GM18505 (cell line): ENCODE measurements at regions not wholly inside any gene's neighbourhood (a gene's known extent, or its start where the extent isn't known, plus 50 kb on each side); places are given as distances from the start of the nearest gene placed in this dataset.

Source experiments
- ATAC-seq: cut with Tn5 transposase; IDR thresholded peaks from one replicate; pipeline ENCODE4 v1.9.1; 2021; ENCODE audit not compliant: unreplicated experiment
- POLR2A ChIP-seq: IDR thresholded peaks from 4 replicates; pipeline ENCODE4 v1.6.1; 2011; ENCODE audit warnings: borderline replicate concordance; ENCODE audit not compliant: insufficient read depth, insufficient read length; ENCODE audit errors: extremely low read depth

DNA sequence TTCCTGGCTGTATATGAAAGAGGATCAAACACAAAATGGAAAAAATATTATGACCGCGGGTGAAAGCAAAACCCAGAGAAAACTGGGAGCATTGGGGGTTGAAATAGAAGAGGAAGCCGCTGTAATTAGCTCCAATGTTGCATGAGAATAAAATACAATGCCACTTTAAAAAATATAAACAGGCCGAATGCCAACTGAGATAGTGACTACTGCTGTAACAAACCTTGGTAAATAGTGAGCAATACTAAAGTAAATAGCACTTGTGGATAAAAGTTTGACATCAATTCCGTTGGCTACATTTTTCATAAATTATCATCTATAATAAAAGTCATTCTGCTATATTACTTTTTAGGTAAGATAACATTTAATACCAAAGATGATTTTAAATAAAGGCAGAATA, 395.8 kb upstream of the MIR17HG start:
- no peak for ATAC-seq
- TF ChIP-seq POLR2A: no peak

DNA sequence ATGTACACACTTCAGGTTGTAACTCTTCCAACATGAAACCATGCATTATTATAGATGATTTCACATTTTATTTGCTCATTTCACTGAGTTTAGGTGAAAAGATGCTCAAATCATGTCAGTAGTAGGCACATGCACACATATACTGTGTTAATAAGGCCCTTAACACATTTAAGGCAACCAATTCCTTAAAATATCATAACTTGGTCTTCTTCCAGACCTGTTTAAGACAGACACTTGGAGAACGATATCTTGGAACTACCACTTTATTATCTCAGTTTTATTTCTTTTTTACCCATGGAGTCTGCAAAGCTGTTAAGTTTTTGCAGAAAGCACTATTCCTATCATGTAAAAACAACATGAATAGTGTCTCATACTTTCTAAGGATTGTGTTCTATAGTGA, 395.2 kb upstream of the MIR17HG start:
- ATAC-seq: no peak
- no peak for TF ChIP-seq POLR2A

DNA sequence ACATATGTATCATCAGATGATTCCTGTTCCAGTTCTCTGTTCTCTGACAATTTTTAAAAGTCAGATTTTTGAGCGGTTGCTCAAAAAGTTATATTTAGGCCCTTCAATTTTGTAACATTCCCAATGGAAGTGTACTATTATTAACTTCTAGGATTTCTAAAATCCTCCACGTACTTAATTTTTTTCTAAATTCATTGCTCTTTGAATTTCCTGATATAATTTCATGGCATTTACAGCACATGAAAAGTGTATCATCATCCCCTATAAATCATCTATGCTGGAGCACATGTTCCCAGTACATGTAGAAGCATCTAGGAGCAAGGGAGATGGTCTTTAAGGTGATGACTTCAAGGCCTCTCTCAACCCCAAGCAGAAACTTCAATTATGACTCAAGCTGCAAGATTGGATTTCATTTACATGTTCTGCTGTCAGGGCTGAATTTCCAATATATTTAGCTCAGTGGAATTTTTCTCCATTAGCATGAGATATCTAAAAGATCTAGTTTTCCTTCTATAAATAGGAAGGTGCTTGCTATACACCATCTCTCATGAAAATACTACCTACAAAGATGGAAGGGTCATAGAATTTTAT, 392.8 kb upstream of the MIR17HG start:
- TF ChIP-seq POLR2A: no peak
- no peak for ATAC-seq

DNA sequence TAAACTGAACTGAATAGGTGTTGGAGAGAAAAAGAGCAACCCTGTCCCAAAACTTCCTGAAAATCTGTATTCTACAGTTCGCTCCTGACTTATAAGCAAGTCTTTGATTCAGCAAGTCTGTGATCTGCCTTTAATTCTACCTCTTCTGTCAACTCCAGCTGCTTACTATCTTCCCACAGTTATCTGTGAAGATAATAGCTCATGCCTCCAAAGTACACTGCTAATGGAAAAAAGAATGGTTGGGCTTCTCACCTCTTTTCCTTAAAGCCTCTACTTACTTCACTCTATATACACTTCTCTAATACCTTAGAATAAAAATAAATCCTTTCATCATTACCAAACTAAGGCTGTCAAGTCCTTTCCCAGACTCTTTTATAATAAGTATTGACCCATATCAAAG, 391.5 kb upstream of the MIR17HG start:
- no peak for TF ChIP-seq POLR2A
- no peak for ATAC-seq

DNA sequence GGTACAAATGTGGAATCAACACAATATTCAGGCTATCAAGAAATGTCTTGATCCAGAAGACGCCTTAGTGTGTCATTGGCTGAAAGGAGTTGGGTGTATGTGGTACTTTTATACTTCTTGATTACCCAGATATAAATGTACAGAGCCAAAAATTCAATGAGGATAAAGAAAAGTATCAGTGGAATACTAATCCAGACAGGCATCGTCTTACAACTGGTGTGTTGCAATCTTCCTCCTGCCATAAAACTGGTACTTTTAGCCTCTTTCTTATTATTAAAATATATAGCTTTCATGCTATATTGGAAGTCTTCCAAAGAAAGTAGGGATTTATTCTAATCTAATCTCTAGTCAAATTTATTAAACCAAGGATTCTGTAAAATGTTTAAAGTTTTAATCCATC, 388.6 kb upstream of the MIR17HG start:
- no peak for ATAC-seq
- TF ChIP-seq POLR2A: no peak

DNA sequence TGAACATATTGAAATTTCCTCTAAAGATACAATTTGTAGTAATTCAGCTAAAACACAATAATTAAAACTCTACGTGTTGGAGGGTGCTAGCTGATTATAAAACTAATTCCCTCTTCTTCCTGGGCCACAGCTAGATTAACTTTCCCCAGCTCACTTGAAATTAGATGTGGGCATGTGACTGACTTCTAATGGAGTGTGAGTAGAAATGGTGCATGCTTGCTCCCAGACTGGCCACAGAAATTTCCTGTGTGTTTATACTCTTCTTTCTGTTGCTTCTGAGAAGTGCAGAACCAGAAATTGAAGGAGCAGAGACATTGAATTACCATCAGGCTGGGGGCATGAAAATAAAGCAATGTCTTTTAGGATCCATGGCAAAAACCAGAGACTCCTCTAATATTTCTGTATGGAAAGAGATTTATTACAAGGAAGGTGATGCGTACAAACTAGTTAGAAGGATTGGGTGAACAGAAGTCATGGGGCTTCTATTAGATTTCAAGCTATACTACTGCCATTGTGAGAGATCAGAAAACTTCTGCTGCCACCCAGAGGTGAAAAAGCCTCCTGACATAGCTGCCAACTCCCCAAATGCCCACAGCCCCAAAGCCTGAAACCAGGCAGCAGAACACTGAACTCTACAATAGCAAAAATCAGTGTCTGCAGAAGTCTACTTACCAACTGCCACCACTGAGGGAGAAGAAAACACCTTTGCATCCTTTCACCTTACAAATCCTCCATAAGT, 379.2 kb upstream of the MIR17HG start:
- no peak for TF ChIP-seq POLR2A
- peak; percentile 55 for ATAC-seq

DNA sequence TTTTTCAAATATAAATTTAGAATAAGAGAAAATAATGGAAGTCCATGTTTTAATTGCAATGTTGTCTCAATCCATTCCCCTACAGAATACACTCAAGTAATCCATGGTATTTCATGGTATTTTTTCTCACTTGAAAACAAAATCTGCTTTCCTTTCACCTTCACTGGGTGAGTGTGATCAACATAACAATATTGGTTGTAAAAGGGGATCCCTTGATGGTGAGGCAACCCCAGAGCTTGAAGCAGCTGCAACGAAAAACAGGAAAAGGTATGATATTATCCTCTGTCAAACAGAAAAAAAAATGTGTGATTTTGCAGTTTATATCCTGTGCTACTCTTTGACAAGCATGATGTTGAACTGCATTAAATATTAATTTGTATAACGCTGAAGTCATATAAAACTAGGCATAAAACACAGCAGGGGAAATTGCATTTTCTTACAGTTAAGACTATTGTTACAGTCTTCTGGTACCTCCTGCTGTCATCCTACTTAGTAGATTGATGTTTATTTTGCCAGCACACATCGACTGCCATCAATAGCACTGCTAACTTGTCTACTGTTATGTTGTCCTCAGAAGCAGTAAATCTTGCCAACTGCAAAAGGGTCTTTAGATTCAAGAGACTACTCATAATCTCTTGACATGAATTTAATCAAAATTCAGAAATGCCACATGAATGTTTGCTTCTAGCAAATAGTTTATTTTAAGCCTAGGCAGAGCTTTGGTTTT, 373.1 kb upstream of the MIR17HG start:
- no peak for TF ChIP-seq POLR2A

DNA sequence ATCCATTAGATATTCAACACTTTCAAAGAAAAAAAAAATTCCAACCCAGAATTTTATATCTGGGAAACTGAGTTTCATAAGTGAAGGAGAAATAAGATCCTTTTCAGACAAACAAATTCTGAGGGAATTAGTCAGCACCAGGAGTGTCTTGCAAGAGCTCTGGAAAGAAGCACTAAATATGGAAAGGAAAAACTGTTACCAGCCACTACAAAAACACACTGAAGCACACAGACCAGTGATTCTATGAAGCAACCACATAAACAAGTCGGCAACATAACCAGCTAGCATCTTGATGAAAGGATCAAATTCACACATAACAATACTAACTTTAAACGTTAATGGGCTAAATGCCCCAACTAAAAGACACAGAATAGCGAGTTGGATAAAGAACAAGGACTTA, 368.4 kb upstream of the MIR17HG start:
- ATAC-seq: no peak
- no peak for TF ChIP-seq POLR2A

More for the DNA sequence above, 373.1 kb upstream of the MIR17HG start:
- ATAC-seq: no peak

DNA sequence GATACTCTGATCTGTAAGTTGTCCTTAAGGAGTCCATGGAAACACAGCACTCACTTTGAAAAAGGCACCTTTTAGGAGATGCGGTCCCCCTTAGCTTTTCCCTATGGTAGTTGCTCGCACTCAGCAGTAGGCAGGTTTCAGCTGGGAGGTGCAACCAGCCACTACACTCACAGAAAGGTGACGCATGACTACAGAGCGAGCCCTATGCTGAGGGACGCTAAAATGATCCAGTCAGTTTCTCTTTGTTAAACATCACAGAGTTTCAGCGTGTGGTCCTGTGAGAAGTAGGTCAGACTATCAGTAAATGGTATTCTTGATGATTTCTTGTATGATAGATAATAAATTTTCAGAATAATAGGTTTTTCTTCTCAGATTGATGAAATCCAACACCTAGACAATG, 362.7 kb upstream of the MIR17HG start:
- no peak for TF ChIP-seq POLR2A
- ATAC-seq: no peak

DNA sequence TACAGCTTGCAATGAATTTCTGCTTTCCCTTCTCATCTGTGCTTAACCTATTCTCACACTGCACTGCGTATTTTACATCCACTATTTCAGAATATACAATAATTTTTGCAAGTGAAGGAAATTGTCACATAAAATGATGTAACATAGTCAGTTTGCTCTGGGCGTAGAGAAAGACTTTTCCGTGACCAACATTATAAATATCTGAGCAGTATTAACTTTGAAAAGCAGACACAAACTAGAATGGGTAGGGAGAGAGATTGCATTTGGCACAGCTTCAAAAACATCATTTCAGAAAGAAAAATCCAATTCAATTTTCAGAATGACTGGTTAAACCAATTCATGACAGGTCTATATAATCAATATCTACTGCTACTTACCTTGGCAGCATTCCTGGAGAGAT, 352.5 kb upstream of the MIR17HG start:
- no peak for ATAC-seq
- TF ChIP-seq POLR2A: no peak

DNA sequence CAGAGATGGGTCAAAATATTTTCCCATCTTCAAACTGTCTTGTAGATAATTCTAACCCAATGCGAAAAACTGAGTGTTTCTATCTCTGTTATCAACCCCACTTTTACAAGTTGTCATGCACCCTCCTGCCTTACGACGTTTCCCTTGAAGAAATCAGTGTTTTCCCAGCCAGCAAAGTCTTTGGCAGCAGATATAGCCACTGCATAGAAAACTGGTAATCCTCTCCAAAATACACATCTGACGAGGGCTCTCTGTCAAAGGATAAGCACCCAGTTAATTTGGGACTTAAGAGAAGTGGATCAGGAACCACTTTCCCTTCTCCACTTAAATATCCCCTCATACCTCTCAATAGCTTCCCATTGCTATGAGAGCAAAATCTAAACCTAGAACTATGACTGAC, 351.9 kb upstream of the MIR17HG start:
- no peak for ATAC-seq
- TF ChIP-seq POLR2A: no peak

DNA sequence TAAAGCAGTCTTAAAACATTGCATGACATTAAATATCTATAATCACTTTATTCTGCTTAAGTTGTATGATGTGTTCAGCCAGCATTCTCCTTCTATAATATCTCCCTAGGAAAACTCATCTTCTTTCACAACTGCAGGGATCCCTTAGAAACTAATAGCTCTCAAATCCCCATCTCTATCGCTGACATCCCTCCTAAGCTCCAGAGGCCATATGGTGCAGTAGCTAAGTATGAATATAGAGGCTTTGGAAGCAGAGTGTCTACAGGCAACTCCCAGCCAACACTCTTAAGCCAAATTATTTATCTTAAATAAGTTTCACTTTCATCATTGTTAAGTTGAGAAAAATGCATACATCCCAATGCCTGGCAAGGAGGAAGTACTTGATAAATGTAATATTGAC, 349.5 kb upstream of the MIR17HG start:
- no peak for TF ChIP-seq POLR2A
- no peak for ATAC-seq

DNA sequence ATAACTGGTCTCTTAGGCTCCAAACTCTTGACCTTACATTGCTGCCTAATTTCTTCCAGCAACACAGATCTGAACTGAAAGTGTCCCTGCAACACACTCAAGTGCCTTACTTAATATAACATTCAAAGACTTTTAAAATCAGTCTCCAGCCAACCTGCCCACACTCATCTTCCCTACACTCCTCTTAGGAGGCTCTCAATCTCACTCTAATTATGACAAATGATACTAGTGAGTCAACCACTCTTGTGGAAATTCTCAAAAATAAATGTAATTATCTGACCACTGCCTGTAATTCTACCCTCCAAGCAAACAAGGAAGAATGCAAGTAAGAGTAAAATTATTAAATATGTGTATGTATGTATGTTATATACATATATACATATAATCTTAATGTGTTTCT, 348.1 kb upstream of the MIR17HG start:
- ATAC-seq: no peak
- TF ChIP-seq POLR2A: no peak

DNA sequence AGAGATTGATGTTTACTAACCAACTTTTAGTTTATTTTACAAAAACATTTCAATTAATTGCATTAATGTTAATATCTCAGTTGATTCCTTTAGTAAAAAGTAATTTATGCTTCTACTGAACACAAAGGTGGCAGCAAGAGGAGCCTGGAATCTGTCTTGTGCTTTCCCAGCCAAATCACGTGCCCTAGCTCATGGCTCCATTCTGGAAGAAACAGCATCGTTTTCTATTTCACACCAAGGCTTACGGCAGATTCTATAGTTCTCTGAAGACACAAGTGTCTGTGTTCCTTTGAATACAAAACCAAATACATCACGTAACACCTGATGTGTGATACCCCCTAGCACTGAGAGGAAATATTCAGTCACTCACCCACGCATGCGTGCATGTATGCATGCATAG, 346.1 kb upstream of the MIR17HG start:
- ATAC-seq: no peak
- no peak for TF ChIP-seq POLR2A
